SK-N-SH treated with all-trans-retinoic acid at 6 μM for 48 hours (cell line): ENCODE measurements at regions not wholly inside any gene's neighbourhood (a gene's known extent, or its start where the extent isn't known, plus 50 kb on each side); places are given as distances from the start of the nearest gene placed in this dataset.

ENCODE experiments used
- ATAC-seq: fragments of 200-7000 bp; cut with Tn5 transposase; 3 replicates; pipeline ENCODE4 v1.9.1; 2020; ENCODE audit warnings: mild to moderate bottlenecking, moderate library complexity
- BACH2 ChIP-seq: fragments of 250-450 bp; sonication (Bioruptor Pico); IDR thresholded peaks from 2 replicates; pipeline ENCODE4 v1.9.0; 2021; ENCODE audit warnings: mild to moderate bottlenecking, borderline replicate concordance
- CSDC2 ChIP-seq: fragments of 250-450 bp; sonication (Bioruptor Pico); IDR thresholded peaks from 2 replicates; pipeline ENCODE4 v1.5.0; 2020; ENCODE audit warnings: mild to moderate bottlenecking, moderate library complexity
- ESRRG ChIP-seq: fragments of 250-450 bp; sonication (Bioruptor Pico); IDR thresholded peaks from 2 replicates; pipeline ENCODE4 v1.6.1; 2021; ENCODE audit warnings: mild to moderate bottlenecking
- GLIS3 ChIP-seq: fragments of 250-450 bp; sonication (Bioruptor Pico); IDR thresholded peaks from 2 replicates; pipeline ENCODE4 v1.5.0; 2020; ENCODE audit warnings: mild to moderate bottlenecking, moderate library complexity
- ISL1 ChIP-seq: fragments of 250-450 bp; sonication (Bioruptor Pico); IDR thresholded peaks from 2 replicates; pipeline ENCODE4 v2.1.2; 2022; ENCODE audit warnings: mild to moderate bottlenecking, moderate library complexity
- OSR1 ChIP-seq: fragments of 250-450 bp; sonication (Bioruptor Pico); IDR thresholded peaks from 2 replicates; pipeline ENCODE4 v1.8.0; 2022; ENCODE audit warnings: moderate library complexity, mild to moderate bottlenecking, inconsistent platforms
- PPARA ChIP-seq: fragments of 250-450 bp; sonication (Bioruptor Pico); IDR thresholded peaks from 2 replicates; pipeline ENCODE4 v1.5.0; 2020; ENCODE audit warnings: mild to moderate bottlenecking, borderline replicate concordance
- RARB ChIP-seq: fragments of 250-450 bp; sonication (Bioruptor Pico); IDR thresholded peaks from 2 replicates; pipeline ENCODE4 v1.8.0; 2021; ENCODE audit warnings: mild to moderate bottlenecking, moderate library complexity
- SNAI2 ChIP-seq: fragments of 250-450 bp; sonication (Bioruptor Pico); IDR thresholded peaks from 2 replicates; pipeline ENCODE4 v1.5.0; 2020; ENCODE audit warnings: mild to moderate bottlenecking, moderate library complexity
- TCF4 ChIP-seq: fragments of 250-450 bp; sonication (Bioruptor Pico); IDR thresholded peaks from 2 replicates; pipeline ENCODE4 v1.8.0; 2021; ENCODE audit warnings: mild to moderate bottlenecking, moderate library complexity, borderline replicate concordance
- TOX ChIP-seq: fragments of 250-450 bp; sonication (Bioruptor Pico); IDR thresholded peaks from 2 replicates; pipeline ENCODE4 v1.8.0; 2021; ENCODE audit warnings: mild to moderate bottlenecking, moderate library complexity, borderline replicate concordance
- ZC3H10 ChIP-seq: fragments of 250-450 bp; sonication (Bioruptor Pico); IDR thresholded peaks from 2 replicates; pipeline ENCODE4 v1.5.1; 2021; ENCODE audit warnings: mild to moderate bottlenecking, moderate library complexity
- ZFP3 ChIP-seq: fragments of 250-450 bp; sonication (Bioruptor Pico); IDR thresholded peaks from 2 replicates; pipeline ENCODE4 v1.5.0; 2020; ENCODE audit warnings: mild to moderate bottlenecking, moderate library complexity
- ZFP30 ChIP-seq: fragments of 450-650 bp; formaldehyde crosslinking; IDR thresholded peaks from 2 replicates; pipeline ENCODE4 v1.5.0; 2022; ENCODE audit warnings: mild to moderate bottlenecking, moderate library complexity
- ZNF565 ChIP-seq: fragments of 450-650 bp; formaldehyde crosslinking; conservative IDR thresholded peaks from 2 replicates; pipeline ENCODE4 v1.5.0; 2020; ENCODE audit warnings: low read depth, mild to moderate bottlenecking, moderate library complexity
- ZNF70 ChIP-seq: fragments of 450-650 bp; formaldehyde crosslinking; IDR thresholded peaks from 2 replicates; pipeline ENCODE4 v1.5.0; 2020; ENCODE audit warnings: mild to moderate bottlenecking, moderate library complexity
- ZNF8 ChIP-seq: fragments of 450-650 bp; formaldehyde crosslinking; IDR thresholded peaks from 2 replicates; pipeline ENCODE4 v1.5.0; 2020; ENCODE audit warnings: mild to moderate bottlenecking, moderate library complexity
- TF ChIP-seq, protein P1 (sequence below): fragments of 250-450 bp; sonication (Bioruptor Pico); IDR thresholded peaks from 2 replicates; pipeline ENCODE4 v1.5.1; 2020; ENCODE audit warnings: low read depth, mild to moderate bottlenecking, moderate library complexity
- TF ChIP-seq, protein P2 (sequence below): fragments of 250-450 bp; sonication (Bioruptor Pico); IDR thresholded peaks from 2 replicates; pipeline ENCODE4 v1.5.0; 2020; ENCODE audit warnings: mild to moderate bottlenecking, moderate library complexity
- TF ChIP-seq, protein P3 (sequence below): fragments of 250-450 bp; sonication (Bioruptor Pico); IDR thresholded peaks from 2 replicates; pipeline ENCODE4 v1.8.0; 2020; ENCODE audit warnings: mild to moderate bottlenecking, moderate library complexity, borderline replicate concordance
- TF ChIP-seq, protein P4 (sequence below): fragments of 250-450 bp; sonication (Bioruptor Pico); IDR thresholded peaks from 2 replicates; pipeline ENCODE4 v1.8.0; 2021; ENCODE audit warnings: low read depth, mild to moderate bottlenecking, moderate library complexity, borderline replicate concordance
- TF ChIP-seq, protein P5 (sequence below): fragments of 250-450 bp; sonication (Bioruptor Pico); IDR thresholded peaks from 2 replicates; pipeline ENCODE4 v1.5.1; 2021; ENCODE audit warnings: mild to moderate bottlenecking, moderate library complexity

DNA sequence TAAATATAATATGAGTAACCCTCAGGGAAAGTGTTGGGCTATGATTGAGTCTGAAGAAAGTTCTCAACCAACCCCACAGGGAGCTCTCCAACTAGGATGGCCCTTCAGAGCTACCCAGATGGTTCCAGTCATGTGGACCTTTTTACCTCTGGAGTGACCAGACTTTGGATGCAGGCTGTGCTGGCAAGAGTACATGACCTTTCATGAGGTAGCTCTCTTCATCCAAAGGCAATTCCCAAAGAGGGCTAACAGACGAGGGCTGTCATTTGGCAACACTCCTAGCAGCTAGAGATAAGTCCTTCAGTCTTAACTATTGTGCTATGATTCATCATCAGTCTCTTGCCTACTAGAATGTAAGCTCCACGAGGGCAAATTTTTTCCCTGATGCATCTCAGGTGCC lies 75.4 kb downstream of the DUSP6 start:
- ATAC-seq = no peak
- TF ChIP-seq, protein P1, sequence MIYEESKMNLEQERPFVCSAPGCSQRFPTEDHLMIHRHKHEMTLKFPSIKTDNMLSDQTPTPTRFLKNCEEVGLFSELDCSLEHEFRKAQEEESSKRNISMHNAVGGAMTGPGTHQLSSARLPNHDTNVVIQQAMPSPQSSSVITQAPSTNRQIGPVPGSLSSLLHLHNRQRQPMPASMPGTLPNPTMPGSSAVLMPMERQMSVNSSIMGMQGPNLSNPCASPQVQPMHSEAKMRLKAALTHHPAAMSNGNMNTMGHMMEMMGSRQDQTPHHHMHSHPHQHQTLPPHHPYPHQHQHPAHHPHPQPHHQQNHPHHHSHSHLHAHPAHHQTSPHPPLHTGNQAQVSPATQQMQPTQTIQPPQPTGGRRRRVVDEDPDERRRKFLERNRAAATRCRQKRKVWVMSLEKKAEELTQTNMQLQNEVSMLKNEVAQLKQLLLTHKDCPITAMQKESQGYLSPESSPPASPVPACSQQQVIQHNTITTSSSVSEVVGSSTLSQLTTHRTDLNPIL = no peak
- TF ChIP-seq ZFP3 = no peak
- TF ChIP-seq, protein P2, sequence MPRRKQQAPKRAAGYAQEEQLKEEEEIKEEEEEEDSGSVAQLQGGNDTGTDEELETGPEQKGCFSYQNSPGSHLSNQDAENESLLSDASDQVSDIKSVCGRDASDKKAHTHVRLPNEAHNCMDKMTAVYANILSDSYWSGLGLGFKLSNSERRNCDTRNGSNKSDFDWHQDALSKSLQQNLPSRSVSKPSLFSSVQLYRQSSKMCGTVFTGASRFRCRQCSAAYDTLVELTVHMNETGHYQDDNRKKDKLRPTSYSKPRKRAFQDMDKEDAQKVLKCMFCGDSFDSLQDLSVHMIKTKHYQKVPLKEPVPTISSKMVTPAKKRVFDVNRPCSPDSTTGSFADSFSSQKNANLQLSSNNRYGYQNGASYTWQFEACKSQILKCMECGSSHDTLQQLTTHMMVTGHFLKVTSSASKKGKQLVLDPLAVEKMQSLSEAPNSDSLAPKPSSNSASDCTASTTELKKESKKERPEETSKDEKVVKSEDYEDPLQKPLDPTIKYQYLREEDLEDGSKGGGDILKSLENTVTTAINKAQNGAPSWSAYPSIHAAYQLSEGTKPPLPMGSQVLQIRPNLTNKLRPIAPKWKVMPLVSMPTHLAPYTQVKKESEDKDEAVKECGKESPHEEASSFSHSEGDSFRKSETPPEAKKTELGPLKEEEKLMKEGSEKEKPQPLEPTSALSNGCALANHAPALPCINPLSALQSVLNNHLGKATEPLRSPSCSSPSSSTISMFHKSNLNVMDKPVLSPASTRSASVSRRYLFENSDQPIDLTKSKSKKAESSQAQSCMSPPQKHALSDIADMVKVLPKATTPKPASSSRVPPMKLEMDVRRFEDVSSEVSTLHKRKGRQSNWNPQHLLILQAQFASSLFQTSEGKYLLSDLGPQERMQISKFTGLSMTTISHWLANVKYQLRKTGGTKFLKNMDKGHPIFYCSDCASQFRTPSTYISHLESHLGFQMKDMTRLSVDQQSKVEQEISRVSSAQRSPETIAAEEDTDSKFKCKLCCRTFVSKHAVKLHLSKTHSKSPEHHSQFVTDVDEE = no peak
- TF ChIP-seq ZNF565 (CRISPR knock-in tag) = no peak
- TF ChIP-seq, protein P3, sequence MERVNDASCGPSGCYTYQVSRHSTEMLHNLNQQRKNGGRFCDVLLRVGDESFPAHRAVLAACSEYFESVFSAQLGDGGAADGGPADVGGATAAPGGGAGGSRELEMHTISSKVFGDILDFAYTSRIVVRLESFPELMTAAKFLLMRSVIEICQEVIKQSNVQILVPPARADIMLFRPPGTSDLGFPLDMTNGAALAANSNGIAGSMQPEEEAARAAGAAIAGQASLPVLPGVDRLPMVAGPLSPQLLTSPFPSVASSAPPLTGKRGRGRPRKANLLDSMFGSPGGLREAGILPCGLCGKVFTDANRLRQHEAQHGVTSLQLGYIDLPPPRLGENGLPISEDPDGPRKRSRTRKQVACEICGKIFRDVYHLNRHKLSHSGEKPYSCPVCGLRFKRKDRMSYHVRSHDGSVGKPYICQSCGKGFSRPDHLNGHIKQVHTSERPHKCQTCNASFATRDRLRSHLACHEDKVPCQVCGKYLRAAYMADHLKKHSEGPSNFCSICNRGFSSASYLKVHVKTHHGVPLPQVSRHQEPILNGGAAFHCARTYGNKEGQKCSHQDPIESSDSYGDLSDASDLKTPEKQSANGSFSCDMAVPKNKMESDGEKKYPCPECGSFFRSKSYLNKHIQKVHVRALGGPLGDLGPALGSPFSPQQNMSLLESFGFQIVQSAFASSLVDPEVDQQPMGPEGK = no peak
- no peak for TF ChIP-seq TCF4 (CRISPR knock-in tag)
- TF ChIP-seq CSDC2 (CRISPR knock-in tag) = no peak

DNA sequence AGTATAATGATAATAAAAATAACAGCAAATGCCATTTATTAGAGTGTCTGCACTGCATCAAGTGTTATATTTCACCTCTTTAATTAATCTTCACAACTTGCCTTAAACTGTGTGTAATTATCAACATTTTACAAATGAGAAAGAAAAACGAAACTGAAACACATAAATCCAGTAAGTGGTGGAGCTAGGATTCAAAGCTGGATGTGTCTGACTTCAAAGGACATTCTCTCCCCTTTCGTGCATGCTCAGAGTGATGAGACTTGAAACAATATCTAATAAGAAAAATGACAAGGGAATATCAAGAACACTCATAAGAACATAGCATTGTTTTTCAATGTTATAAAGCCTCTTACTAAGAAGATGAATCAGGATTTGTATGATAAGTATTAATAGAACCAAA lies 78.8 kb downstream of the DUSP6 start:
- ATAC-seq = no peak

DNA sequence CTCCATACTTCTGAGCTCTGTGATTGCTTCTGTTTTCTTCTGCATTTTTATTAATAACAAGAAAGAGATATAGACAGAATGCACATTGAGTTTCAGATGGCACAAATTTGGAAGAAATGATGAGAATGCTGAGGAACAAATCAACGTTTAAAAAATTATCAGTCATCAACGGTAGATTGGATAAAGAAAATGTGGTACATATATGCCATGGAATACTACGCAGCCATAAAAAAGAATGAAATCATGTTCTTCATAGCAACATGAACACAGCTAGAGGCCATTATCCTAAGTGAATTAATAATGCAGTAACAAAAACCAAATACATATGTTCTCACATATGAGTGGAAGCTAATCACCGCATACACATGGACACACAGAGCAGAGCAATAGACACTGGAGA lies 81.8 kb downstream of the DUSP6 start:
- TF ChIP-seq PPARA (CRISPR knock-in tag) (no peak), ZNF70 (no peak), OSR1 (CRISPR knock-in tag) (no peak), ESRRG (CRISPR knock-in tag) (no peak), ZNF8 (peak; percentile 99)
- ATAC-seq = no peak

More for the DNA sequence above, 78.8 kb downstream of the DUSP6 start:
- TF ChIP-seq PPARA (CRISPR knock-in tag) = no peak
- no peak for TF ChIP-seq ZNF70

DNA sequence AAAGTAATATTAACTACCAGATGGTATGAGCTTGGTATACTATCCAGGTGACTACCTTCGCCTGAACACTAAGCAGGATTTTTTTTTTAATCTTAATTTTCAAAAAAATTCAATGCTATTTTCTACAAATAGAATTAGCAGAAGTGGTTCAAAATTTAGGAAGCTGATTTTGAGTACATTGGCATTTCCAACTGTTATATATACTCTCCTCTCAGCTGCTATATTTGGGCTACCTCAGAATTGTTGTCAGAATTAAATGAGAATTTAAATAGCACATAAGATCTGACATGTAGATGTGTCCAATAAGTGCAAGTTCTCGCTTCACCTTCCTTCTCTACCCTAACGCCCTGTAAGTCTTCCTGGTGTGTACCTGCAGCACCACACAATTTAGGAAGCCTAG lies 83.1 kb downstream of the DUSP6 start:
- no peak for ATAC-seq
- TF ChIP-seq ZNF8 (no peak), ZNF70 (no peak), OSR1 (CRISPR knock-in tag) (no peak), PPARA (CRISPR knock-in tag) (no peak), SNAI2 (no peak), BACH2 (CRISPR knock-in tag) (no peak), RARB (no peak), ZC3H10 (no peak), TOX (CRISPR knock-in tag) (no peak), ZFP30 (no peak), ESRRG (CRISPR knock-in tag) (no peak), ISL1 (CRISPR knock-in tag) (no peak), GLIS3 (CRISPR knock-in tag) (no peak)
- TF ChIP-seq, protein P4, sequence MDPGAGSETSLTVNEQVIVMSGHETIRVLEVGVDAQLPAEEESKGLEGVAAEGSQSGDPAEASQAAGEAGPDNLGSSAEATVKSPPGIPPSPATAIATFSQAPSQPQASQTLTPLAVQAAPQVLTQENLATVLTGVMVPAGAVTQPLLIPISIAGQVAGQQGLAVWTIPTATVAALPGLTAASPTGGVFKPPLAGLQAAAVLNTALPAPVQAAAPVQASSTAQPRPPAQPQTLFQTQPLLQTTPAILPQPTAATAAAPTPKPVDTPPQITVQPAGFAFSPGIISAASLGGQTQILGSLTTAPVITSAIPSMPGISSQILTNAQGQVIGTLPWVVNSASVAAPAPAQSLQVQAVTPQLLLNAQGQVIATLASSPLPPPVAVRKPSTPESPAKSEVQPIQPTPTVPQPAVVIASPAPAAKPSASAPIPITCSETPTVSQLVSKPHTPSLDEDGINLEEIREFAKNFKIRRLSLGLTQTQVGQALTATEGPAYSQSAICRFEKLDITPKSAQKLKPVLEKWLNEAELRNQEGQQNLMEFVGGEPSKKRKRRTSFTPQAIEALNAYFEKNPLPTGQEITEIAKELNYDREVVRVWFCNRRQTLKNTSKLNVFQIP (CRISPR knock-in tag) = no peak
- TF ChIP-seq, protein P1 = no peak
- TF ChIP-seq, protein P5, sequence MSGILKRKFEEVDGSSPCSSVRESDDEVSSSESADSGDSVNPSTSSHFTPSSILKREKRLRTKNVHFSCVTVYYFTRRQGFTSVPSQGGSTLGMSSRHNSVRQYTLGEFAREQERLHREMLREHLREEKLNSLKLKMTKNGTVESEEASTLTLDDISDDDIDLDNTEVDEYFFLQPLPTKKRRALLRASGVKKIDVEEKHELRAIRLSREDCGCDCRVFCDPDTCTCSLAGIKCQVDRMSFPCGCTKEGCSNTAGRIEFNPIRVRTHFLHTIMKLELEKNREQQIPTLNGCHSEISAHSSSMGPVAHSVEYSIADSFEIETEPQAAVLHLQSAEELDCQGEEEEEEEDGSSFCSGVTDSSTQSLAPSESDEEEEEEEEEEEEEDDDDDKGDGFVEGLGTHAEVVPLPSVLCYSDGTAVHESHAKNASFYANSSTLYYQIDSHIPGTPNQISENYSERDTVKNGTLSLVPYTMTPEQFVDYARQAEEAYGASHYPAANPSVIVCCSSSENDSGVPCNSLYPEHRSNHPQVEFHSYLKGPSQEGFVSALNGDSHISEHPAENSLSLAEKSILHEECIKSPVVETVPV (CRISPR knock-in tag) = no peak
- TF ChIP-seq, protein P3 = no peak
- TF ChIP-seq, protein P2 = no peak
